ENCODE measurements at regions not wholly inside any gene's neighbourhood (a gene's known extent, or its start where the extent isn't known, plus 50 kb on each side); places are given as distances from the start of the nearest gene placed in this dataset.

GRCh38 chr6:114648847-114649246 is 306.0 kb upstream of the HS3ST5 start (continued):
- TF ChIP-seq, protein P1, sequence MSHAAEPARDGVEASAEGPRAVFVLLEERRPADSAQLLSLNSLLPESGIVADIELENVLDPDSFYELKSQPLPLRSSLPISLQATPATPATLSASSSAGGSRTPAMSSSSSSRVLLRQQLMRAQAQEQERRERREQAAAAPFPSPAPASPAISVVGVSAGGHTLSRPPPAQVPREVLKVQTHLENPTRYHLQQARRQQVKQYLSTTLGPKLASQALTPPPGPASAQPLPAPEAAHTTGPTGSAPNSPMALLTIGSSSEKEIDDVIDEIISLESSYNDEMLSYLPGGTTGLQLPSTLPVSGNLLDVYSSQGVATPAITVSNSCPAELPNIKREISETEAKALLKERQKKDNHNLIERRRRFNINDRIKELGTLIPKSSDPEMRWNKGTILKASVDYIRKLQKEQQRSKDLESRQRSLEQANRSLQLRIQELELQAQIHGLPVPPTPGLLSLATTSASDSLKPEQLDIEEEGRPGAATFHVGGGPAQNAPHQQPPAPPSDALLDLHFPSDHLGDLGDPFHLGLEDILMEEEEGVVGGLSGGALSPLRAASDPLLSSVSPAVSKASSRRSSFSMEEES (CRISPR knock-in tag; IDR thresholded peaks at IDR 0.05), result no peak
- TF ChIP-seq ZNF766 (CRISPR knock-in tag; conservative IDR thresholded peaks at IDR 0.05) (no peak), NONO (IDR thresholded peaks at IDR 0.05; ENCODE audit: low read depth in 2 of 2, low read length in 1 of 2) (no peak), ZMIZ1 (IDR thresholded peaks at IDR 0.05; ENCODE audit: low read depth in 2 of 2, low read length in 2 of 2) (no peak), DLX4 (CRISPR knock-in tag; IDR thresholded peaks at IDR 0.05) (no peak)
- TF ChIP-seq, protein P2, sequence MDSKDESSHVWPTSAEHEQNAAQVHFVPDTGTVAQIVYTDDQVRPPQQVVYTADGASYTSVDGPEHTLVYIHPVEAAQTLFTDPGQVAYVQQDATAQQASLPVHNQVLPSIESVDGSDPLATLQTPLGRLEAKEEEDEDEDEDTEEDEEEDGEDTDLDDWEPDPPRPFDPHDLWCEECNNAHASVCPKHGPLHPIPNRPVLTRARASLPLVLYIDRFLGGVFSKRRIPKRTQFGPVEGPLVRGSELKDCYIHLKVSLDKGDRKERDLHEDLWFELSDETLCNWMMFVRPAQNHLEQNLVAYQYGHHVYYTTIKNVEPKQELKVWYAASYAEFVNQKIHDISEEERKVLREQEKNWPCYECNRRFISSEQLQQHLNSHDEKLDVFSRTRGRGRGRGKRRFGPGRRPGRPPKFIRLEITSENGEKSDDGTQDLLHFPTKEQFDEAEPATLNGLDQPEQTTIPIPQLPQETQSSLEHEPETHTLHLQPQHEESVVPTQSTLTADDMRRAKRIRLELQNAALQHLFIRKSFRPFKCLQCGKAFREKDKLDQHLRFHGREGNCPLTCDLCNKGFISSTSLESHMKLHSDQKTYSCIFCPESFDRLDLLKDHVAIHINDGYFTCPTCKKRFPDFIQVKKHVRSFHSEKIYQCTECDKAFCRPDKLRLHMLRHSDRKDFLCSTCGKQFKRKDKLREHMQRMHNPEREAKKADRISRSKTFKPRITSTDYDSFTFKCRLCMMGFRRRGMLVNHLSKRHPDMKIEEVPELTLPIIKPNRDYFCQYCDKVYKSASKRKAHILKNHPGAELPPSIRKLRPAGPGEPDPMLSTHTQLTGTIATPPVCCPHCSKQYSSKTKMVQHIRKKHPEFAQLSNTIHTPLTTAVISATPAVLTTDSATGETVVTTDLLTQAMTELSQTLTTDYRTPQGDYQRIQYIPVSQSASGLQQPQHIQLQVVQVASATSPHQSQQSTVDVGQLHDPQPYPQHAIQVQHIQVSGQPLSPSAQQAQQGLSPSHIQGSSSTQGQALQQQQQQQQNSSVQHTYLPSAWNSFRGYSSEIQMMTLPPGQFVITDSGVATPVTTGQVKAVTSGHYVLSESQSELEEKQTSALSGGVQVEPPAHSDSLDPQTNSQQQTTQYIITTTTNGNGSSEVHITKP (IDR thresholded peaks at IDR 0.05; ENCODE audit: partially characterized antibody), result no peak

All from K562 (cell line).